ENCODE measurements at regions not wholly inside any gene's neighbourhood (a gene's known extent, or its start where the extent isn't known, plus 50 kb on each side); places are given as distances from the start of the nearest gene placed in this dataset.
"Not testable (repeated sequence)": the region's sequence is repeated elsewhere in the genome, so short reads cannot be mapped to it uniquely, and the experiment has no call there.

DNA sequence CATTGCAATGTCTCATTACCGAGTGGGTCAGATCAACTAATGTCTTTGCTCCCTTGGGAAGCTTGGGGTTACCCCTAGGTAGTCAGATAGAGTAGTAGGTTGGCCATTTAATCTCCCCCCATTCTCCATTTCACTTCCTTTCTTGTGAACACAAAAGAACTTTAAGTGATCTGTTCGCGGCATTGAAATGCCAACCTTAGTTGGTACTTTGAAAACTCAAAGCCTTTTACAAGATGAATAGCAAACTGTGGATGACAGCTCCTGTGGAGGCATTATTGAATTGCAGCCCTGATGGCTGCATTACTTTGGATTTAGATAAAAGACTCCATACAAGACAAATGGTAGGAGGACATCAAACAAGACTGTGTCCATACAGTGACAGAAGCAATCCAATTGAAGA is 469.1 kb downstream of the GBA3 start:
- DNase-seq: no peak

DNA sequence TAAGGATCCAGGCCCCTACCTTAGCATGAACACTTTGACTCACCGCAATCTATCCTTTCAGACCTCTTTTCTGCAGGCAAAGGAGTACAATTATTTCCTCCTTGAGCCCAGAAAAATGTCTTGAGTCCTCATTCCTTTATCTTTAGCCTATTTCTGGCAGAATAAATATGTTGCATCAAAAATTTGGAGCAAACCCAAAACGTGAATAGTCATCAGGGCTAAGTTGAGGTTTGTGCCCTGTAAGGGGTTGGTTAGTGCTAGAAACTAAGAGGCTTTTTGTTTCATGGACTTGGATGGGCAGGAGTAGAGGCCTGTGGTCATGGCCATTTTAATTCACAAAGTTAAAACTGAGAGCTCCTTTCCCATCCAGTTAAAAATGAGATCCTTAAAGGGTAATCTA is 460.3 kb downstream of the GBA3 start:
- DNase-seq: no peak

DNA sequence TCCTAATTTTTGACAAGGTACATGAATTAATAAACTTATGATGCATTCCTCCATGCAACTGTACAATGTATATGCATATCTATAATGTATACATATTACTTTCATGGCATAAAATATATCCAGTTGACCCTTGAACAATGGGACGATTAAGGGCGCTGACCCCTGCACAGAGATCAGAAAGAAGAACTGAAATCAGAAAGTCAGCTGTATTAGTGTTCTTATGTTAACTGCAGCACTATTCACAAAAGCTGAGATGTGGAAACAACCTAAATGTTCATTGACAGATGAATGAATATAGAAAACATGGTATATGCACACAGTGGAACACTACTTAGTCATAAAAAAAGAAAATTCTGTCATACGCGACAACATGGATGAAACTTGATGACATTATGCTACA is 457.1 kb downstream of the GBA3 start:
- no peak for DNase-seq

DNA sequence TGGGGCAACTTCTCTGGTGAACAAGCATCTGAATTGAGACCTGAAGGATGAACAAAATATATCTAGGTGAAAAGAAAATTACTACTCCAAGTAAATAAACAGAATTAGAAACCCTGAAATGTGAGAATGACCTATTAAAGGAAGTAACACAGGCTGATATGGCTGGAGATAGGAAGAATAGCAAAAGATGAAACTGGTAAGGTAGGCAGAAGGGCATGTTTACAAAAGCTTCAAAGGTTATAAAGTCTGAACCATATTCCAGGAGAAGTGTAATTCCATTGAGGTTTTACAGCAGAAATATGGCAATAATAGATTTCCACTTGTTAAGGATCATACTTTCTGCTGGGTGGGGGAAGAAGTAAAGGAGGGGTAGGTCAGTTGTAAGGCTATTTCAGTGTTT is 452.0 kb downstream of the GBA3 start:
- no peak for DNase-seq

DNA sequence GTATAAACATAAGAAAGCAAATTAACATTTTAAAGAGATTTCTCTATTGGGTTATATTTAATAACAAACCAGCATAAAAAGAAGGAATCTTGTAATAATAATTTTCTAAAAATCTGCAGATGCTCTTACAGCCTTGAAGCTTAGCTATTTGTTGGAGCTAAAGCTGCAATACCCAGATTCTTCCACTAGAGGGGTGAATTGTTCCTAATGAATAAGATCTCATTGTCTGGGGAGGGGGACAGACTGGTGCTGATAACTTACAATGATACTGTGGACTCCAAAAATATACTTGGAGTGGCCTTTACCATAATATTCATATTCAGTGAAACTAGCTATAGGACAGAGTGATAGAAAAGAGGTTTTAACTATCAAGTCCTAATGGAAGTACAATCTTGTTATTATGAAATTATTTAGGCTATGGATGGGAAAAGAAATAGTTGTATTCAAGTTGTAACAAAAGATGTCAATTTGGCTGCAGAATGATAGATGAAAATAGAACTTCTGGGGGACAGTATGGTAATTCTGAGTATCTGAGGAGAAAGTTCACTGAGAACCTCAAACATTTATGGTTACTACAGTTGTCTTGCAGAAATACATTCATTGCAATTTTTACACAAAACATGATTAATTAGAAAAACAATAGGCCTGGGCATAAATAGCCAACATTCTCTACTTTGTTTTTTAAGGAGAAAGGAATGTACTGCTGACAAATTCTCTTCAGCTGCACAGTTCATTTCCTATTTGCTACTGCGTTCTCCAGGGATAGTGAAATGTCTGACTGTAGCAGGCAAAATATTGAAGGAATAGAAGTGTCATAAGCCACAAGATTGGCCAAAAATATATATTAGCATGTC is 443.3 kb downstream of the GBA3 start:
- no peak for DNase-seq

DNA sequence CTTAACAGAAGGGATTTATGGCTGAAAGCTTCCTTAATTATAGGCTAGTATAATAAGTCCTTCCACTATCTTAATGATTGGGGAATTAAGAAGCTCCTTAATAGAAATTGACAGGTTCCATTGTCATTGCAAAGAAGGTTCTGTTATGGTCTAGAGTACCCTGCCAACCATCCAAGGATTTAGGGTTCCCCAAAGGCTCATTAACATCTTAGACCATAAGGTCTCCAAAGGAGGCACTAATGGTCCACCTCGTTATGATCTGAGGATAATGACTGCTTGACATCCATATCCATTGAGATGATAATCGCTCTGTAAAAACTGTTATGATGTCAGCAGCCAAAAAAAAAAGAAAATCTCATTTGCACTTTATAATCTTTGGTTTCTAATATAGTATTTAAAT is 441.6 kb downstream of the GBA3 start:
- DNase-seq: no peak

DNA sequence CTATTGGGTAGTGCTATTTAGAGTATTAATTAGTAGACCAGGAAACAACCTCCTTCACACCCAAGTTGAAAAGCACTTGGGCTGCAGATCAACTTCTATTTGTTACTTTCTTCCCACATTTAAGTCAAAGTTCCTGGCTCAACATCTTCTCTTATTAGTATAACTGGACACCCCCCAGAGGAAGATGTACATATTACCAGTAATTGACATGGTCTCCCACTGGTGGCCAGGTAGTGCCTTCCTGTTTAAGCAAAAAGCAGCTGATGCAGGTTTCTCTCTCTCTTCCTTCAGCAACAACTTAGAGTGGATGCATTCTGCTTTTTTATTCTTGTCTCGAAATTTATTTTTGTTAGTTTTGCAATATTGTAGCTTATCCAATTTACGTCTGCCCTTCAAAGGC is 438.1 kb downstream of the GBA3 start:
- DNase-seq: no peak

DNA sequence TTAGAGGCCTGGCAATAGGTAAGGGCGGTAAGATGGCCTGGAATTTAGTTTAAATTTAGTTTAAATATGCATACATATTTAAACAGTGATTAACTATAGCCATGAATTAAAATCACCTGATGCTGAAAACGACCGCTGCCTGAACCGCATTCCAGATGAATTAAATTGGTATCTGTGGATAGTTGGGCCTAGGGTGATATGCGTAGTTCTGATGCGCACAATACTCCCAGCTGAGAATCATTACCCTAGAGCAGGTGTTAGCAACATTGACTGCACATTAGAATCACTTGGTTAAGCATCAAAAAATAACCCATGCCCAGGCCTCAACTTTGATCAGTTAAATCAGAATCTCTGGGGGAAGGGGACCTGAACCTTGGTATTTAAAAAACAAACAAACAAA is 432.4 kb downstream of the GBA3 start:
- no peak for DNase-seq

DNA sequence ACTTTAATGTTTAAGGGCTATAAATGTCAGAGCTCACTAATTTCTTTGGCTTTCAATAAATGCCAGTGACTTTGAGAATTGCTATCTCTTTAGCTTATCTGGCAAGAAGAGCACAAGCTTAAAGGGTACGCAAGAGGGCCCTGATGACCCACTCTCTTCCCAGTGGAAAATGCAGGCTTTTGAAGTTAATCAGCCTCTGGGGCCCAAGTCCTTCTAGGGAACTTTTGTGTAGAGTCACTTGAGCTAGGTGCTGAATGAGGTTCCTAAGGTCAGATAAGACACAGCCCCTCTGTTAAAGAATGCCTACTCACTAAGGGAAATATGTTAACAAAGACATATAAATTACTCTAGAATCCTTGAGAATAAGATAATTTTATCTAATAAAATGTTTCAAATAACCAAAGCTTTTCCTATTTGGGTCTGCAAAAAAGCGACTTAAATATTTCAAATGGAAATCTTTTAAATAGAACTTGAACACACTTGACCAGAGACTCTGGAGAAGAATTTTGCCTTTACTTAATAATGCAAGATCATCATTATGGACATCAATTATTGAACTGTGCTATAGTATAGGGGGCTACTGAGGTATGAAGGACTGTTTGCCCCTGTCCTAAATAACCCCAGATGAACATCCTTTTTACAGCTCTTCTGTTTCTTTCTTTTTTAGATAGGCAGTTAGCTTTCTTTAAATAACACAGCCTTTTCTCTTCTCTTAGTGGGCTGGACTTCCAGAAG is 430.1 kb downstream of the GBA3 start:
- no peak for DNase-seq

DNA sequence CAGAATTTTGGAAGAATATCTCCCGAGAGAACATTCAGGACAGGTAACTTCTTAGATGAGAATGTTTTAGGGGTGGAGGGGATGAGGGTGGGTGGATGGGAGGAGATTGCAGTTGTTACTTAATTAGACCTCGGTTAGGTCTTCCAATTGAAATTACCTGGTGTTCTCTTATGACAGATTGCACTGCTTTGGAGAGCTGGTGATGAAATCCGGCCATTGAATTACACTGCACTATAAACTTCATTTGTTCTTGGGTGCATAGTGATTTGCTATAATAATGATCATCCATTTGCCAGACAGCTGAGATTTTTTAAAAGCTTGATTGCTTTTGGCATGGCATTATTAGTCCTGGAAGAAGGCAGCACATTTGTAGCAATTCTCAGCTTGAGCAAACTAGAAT is 427.6 kb downstream of the GBA3 start:
- DNase-seq: no peak

DNA sequence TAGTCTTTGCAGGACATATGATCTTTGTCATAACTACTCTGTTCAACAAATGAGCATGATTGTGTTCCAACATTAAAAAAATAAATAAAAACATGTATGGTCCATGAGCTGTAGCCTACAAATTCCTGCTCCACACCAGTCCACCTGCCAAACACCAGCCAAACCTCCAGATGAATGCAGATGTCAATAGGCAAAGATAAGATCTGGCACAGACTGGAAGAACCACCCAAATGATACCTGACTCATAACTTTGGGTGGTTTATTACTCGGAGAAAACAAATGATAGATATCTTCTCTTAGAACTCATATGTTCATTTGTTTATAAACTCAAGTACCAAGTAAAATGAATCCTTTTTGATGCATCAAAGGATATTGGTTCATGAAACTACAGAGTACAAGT is 425.1 kb downstream of the GBA3 start:
- no peak for DNase-seq

DNA sequence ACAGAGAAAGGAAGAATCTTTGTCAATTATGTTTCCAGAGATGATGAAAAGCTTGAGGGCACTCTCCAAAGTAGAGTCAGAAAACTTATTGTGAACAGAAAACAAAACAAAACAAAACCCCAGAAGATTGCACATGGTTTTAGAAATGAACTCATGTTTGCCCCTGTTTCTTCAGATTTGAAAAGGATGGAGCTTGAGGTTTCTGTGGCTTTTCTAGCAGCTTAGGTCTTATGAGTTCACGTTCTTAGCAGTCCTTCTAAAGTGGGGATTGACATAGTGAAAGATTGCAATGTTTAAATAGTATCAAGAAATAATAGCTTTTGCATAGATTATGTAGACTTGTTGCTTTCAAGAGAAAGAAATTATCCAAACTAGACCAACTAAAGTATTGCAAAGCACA is 421.8 kb downstream of the GBA3 start:
- no peak for DNase-seq

DNA sequence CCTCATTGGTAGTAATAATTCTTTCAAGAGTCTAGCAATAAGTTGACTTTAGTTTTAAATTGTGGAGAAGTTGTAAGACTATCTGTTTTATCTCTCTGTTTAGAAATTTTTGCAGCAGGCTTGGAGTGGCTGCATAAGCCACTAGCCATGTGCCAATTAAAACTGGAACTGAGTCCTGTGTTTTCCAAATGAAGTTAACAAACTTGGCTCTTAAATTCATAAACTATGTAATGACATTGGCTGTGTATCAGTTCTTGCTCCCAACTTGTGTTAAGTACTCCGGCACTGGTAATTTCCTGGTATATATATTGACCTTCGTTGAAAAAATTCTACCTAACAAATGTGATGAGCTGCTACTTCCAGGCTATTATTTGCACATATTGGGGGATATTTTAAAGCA is 420.4 kb downstream of the GBA3 start:
- no peak for DNase-seq

DNA sequence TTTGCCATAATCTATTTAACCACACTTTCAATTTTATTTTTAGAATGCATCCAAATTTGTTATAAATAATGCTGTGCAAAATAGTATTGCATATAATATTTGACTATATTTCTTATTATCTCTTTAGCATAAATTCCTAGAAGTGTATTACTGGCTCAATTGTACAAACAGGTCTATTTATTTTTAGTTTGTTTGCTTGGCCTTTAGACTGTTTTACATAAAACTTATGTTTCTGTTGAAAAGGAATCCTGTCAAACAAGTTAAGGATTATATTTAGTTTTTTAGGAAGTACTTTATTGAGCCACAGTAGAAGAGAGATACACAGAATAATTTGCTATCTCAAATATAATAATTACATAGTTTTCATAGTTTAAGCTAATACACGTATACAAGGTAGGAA is 413.8 kb downstream of the GBA3 start:
- DNase-seq: no peak

DNA sequence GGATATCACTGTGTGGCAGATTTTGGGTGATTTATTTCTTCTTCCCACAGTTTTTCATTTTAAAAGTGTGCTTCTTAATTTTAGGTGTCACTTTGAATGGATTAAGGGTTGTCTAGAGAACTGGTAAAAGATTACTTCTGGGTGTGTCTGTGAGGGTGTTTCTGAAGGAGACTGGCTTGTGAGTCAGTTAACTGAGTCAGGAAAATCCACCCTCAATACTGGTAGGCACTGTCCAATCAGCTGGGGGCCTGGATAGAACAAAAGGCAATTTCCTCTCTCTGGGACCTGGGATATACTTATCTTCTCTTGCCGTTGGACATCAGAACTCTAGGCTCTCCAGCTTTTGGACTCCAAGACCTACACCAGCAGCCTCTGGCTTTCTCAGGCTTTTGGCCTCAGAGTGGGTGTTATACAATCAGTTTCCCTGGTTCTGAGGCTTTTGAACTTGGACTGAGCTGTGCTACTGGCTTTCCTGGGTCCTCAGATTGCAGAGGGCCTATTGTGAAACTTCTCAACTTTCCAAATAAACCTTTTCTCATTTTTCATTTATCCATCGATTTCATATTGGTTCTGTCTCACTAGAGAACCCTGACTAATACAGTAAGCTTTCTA is 413.1 kb downstream of the GBA3 start:
- DNase-seq: no peak

DNA sequence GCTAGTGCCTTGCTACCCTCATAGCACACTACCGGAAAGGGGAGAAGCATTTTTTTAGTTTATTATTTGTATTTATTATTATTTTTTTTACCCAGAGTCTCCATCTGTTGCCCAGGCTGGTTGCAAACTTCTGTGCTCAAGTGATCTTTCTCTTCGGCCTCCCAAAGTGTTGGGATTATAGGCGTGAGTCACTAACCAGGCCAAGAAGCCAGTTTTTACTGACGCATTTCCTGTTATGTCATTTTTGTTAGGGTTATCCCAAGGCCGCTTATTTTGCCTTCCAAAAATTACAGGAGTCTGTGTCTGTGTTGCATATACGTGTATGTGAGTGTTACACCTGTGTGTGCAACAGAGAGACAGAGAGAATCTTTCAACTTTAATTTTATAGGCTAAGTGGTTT is 404.5 kb downstream of the GBA3 start:
- DNase-seq: no peak

DNA sequence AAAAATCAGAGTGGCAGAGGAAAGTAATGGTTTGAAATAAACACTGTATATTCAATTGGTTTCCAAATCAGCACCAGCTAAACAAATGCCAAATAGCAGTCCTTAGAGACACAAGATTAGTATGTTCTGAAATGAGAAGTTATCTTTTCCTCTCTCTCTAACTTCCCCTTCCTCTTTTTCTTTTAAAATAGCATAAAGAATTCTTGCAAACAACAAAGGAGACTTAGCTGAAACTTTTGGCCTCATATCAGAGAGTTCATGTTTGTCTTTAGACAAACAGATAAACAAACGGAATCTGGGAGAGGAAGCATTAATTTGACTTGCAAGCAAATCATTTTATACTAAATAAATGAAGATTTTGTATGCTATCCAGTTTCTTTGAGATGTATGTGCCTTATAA is 399.0 kb downstream of the GBA3 start:
- DNase-seq: no peak

DNA sequence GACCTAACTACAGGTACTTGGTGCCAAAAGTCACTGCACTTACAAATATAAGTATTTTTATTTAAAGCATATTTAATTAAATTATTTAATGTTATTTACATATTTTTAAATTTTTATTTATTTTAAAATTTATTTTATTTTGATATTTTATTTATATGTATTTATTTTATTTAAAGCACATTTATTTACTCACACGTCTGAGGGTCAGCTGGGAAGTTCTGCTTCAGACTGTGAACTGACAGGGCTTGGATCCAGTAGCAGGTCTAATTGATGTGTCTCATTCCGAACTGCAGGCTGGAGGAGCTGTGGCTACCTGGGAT is 392.5 kb downstream of the GBA3 start:
- no peak for DNase-seq

DNA sequence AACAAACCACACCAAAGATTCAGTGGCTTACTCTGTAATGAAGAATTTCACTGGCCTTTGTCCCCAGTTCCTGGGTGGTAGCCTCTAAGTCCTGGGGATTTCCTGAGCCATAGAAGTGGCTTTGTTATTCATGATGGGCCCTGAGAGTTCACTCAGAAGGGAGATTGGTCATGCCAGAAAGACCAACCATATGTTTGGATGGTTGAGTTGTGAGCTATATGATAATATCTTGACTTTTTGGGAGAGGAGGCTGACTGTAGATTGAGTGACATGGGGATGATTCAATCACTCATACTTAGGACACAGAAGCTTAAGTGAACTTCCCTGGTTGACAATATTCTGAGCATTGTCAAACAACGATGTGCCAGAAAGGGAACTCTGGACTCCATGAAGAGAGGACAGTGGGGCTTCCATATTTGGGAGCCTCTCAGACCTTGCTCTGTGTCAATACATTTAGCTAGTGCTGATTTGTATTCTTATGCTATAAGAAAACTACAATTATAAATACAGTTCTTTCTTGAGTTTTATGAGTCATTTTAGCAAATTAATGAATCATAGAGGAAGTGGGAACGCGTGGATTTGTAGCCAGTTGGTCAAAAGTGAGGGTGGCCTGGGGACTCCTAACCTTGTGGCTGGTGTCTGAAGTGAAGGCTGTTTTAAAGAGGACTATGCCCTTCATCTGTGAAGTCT is 392.0 kb downstream of the GBA3 start:
- no peak for DNase-seq

DNA sequence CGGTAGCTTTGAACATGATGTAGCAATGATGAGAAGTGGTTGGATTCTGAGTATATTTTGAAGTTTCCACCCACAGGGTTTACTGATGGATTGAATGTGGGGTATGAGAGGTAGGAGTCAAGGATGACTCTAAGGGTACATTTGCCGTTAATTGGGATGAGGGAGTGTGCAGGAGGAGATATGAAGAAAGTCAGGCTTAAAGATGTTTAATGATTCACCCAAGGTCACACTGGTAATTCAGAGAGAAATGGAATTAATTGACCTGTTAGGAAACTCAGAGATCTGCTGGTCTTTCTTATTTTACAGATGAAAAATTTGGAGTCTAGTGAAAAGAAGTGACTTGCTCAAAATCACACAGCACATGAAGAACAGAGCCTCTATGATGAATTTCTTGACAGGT is 390.7 kb downstream of the GBA3 start:
- no peak for DNase-seq

DNA sequence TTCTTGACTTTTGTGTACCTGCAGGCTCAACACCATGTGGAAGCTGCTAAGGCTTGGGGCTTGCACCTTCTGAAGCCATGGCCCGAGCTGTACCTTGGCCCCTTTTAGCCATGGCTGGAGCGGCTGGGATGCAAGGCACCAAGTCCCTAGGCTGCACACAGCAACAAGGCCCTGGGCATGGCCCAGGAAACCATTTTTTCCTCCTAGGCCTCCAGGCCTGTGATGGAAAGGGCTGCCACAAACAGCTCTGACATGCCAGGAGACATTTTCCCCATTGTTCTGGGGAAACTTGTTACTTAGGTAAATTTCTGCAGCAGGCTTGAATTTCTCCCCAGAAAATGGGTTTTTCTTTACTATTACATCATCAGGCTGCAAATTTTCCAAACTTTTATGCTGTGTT is 387.4 kb downstream of the GBA3 start:
- not testable (repeated sequence) for DNase-seq

DNA sequence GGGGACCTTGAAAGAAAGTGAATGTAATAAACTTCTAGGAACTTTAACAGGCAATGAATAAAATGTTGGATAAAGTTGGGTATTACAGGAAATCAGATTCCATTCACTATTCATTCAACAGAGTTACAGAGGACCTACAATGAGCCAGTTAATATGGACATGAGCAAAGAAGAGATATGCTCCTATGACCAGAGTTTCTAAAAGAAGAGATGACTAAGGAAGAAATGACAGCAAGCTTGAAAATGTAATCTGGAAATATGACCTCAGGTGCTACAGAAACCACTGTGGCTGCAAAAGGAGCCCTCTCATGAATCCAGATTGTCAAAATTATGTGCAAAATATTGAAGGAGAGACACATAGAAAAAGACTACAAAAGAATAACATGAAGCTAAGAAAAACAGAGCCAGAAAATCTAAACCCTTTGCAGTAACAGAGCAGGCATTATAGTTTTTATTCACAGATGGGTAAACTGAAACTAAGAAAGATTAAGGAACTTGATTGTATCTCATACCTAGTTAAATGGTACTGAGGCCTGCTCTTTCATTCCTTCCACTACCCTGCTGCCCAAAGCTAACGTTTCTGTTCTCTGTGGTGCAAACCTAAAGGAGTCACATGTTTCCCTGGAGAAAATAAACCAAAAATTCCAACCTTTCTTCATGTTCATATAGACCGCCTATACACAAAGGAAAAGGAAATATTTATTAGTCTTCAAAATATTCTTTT is 378.3 kb downstream of the GBA3 start:
- no peak for DNase-seq

DNA sequence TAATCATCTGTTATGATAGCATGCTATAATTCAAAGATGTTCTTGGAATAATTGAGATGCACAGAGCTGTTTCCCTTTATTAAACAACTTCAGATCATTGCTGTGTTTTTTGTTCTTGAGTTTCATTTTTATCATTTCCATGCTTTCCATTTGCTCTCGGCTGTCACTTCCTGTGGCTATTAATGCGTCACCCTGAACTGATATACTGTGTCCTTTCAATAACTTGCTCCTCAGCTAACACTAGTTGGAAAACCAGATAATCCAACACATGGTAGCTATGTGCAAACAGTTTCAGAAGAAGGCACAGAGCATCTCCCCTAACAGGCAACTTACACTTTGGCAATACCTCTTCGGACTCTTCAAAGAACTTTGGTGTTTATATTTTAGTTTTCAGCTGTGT is 376.0 kb downstream of the GBA3 start:
- no peak for DNase-seq

Data from DMS79 treated with DMSO at 0.1 percent for 48 hours (cell line).